ENCODE measurements at regions not wholly inside any gene's neighbourhood (a gene's known extent, or its start where the extent isn't known, plus 50 kb on each side); places are given as distances from the start of the nearest gene placed in this dataset.

DNA sequence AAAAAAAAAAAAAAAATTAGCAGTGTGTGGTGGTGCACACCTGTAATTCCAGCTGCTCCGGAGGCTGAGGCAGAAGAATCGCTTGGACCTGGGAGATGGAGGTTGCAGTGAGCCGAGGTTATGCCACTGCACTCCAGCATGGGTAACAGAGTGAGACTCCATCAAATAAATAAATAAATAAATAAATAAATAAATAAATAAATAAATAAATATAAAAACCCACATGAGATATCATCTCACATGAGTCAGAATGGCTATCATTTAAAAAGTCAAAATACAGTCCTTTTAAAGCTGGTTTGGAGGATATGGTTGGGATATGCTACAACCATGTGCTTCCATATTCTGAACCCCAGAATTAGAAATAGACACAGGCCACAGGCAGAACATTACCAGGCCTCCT, 114.3 kb downstream of the WSCD1 start (continued):
- TF ChIP-seq GLI4 (tag by site-specific recombination; IDR thresholded peaks at IDR 0.05) (no peak), ZNF140 (tag by site-specific recombination; IDR thresholded peaks at IDR 0.05) (peak; percentile 54; the same call in 1 of the 2 replicates), HOXA7 (CRISPR knock-in tag; IDR thresholded peaks at IDR 0.05; ENCODE audit: borderline replicate concordance) (no peak), PRDM6 (tag by site-specific recombination; IDR thresholded peaks at IDR 0.05) (no peak), SCRT2 (tag by site-specific recombination; IDR thresholded peaks at IDR 0.05) (no peak), ZNF558 (tag by site-specific recombination; IDR thresholded peaks at IDR 0.05) (0 out of 2 replicates have a peak, but pooled peaks have one; percentile 31), ZBTB8A (tag by site-specific recombination; IDR thresholded peaks at IDR 0.05) (0 out of 2 replicates have a peak, but pooled peaks have one; percentile 37), CTCF (tag by site-specific recombination; IDR thresholded peaks at IDR 0.05) (no peak), ZNF623 (tag by site-specific recombination; IDR thresholded peaks at IDR 0.05) (peak; percentile 49; the same call in 1 of the 2 replicates), ZFP37 (tag by site-specific recombination; IDR thresholded peaks at IDR 0.05) (no peak), ZNF544 (tag by site-specific recombination; IDR thresholded peaks at IDR 0.05) (no peak), MEIS1 (CRISPR knock-in tag; IDR thresholded peaks at IDR 0.05; ENCODE audit: borderline replicate concordance) (no peak), ZNF433 (tag by site-specific recombination; IDR thresholded peaks at IDR 0.05; ENCODE audit: low read depth) (0 out of 2 replicates have a peak, but pooled peaks have one; percentile 9), ZBTB21 (tag by site-specific recombination; IDR thresholded peaks at IDR 0.05) (no peak), ZNF518A (tag by site-specific recombination; conservative IDR thresholded peaks at IDR 0.05; ENCODE audit: low read depth) (peak; percentile 70), ZBTB11 (tag by site-specific recombination; conservative IDR thresholded peaks at IDR 0.05; ENCODE audit: low read depth) (peak; percentile 44; the same call in 1 of the 2 replicates), ZNF266 (tag by site-specific recombination; IDR thresholded peaks at IDR 0.05; ENCODE audit: low read depth) (0 out of 2 replicates have a peak, but pooled peaks have one; percentile 16), ZNF426 (tag by site-specific recombination; IDR thresholded peaks at IDR 0.05) (peak; percentile 54), GFI1B (tag by site-specific recombination; IDR thresholded peaks at IDR 0.05) (no peak)
- TF ChIP-seq, protein P1, sequence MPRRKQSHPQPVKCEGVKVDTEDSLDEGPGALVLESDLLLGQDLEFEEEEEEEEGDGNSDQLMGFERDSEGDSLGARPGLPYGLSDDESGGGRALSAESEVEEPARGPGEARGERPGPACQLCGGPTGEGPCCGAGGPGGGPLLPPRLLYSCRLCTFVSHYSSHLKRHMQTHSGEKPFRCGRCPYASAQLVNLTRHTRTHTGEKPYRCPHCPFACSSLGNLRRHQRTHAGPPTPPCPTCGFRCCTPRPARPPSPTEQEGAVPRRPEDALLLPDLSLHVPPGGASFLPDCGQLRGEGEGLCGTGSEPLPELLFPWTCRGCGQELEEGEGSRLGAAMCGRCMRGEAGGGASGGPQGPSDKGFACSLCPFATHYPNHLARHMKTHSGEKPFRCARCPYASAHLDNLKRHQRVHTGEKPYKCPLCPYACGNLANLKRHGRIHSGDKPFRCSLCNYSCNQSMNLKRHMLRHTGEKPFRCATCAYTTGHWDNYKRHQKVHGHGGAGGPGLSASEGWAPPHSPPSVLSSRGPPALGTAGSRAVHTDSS (tag by site-specific recombination; IDR thresholded peaks at IDR 0.05), result no peak
- TF ChIP-seq, protein P2, sequence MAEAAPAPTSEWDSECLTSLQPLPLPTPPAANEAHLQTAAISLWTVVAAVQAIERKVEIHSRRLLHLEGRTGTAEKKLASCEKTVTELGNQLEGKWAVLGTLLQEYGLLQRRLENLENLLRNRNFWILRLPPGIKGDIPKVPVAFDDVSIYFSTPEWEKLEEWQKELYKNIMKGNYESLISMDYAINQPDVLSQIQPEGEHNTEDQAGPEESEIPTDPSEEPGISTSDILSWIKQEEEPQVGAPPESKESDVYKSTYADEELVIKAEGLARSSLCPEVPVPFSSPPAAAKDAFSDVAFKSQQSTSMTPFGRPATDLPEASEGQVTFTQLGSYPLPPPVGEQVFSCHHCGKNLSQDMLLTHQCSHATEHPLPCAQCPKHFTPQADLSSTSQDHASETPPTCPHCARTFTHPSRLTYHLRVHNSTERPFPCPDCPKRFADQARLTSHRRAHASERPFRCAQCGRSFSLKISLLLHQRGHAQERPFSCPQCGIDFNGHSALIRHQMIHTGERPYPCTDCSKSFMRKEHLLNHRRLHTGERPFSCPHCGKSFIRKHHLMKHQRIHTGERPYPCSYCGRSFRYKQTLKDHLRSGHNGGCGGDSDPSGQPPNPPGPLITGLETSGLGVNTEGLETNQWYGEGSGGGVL (tag by site-specific recombination; IDR thresholded peaks at IDR 0.05), result no peak
